Breast epithelium (tissue), 4 donors: ENCODE measurements at regions not wholly inside any gene's neighbourhood (a gene's known extent, or its start where the extent isn't known, plus 50 kb on each side); places are given as distances from the start of the nearest gene placed in this dataset.

Source experiments
- DNase-seq, 2 donors: peaks; one replicate each; pipeline ENCODE4 v3.0.0-alpha.2; 2019; ENCODE audit warnings: low spot score in 2 of 2
- H3K27ac ChIP-seq, 2 donors: fragments of 200-600 bp; sonication (generic) in 1 of 2; one replicate each; pipeline ENCODE4 v1.5.1; 2016 to 2019; ENCODE audit warnings: mild to moderate bottlenecking in 1 of 2
- H3K27me3 ChIP-seq, 2 donors: fragments of 200-600 bp; sonication (generic) in 1 of 2; one replicate each; pipeline versions ENCODE4 v1.5.1 to v1.6.0; 2017 to 2019; ENCODE audit warnings: control low read depth in 1 of 2, mild to moderate bottlenecking in 1 of 2
- H3K36me3 ChIP-seq: fragments of 200-600 bp; one replicate; pipeline ENCODE4 v1.5.1; 2019
- H3K4me1 ChIP-seq, 2 donors: fragments of 200-600 bp; sonication (generic); one replicate each; pipeline ENCODE4 v1.5.1; 2016 to 2019; ENCODE audit warnings: control low read depth in 1 of 2
- H3K4me3 ChIP-seq, 3 donors: fragments of 200-600 bp; sonication (generic); 1 replicate in 2 of 3; 2 replicates in 1 of 3; pipeline ENCODE4 v1.5.1; 2016 to 2019; ENCODE audit warnings: mild to moderate bottlenecking in 3 of 3, moderate library complexity in 2 of 3
- H3K9me3 ChIP-seq, 2 donors: fragments of 200-600 bp; sonication (generic) in 1 of 2; one replicate each; pipeline ENCODE4 v1.5.1; 2016 to 2019; ENCODE audit warnings: control low read depth in 1 of 2
- POLR2A ChIP-seq: fragments of 450-650 bp; IDR thresholded peaks from one replicate; pipeline ENCODE4 v1.6.1; 2016; ENCODE audit warnings: antibody characterized with exemption, mild to moderate bottlenecking, moderate library complexity
- POLR2AphosphoS5 ChIP-seq, 3 donors: sonication (generic); formaldehyde crosslinking; IDR thresholded peaks; one replicate each; pipeline ENCODE4 v1.6.1; 2017; ENCODE audit warnings: antibody characterized with exemption in 3 of 3
- intact Hi-C: fragments of 100-400 bp; cut with DNase I; formaldehyde crosslinking; loops from one replicate; pipeline ENCODE4 v1.15.1; 2023; ENCODE audit warnings: low total_unique reads
- TF ChIP-seq, protein P1 (sequence below), 3 donors: fragments of 450-650 bp; IDR thresholded peaks; one replicate each; pipeline ENCODE4 v1.5.1; 2016 to 2017; ENCODE audit warnings: antibody characterized with exemption in 3 of 3, mild to moderate bottlenecking in 3 of 3, moderate library complexity in 3 of 3

GRCh38 chr10:9719246-9719645, 1298.4 kb upstream of the CELF2 start:
- Histone ChIP-seq H3K9me3 (no peaks in the 10 kb centered on the region), H3K4me3 (no peak overlapping the region), H3K27ac (no peak overlapping the region), H3K36me3 (no peaks in the 10 kb centered on the region), H3K27me3 (no peaks in the 10 kb centered on the region), H3K4me1 (no peaks in the 10 kb centered on the region)
- no peak for DNase-seq
- TF ChIP-seq POLR2AphosphoS5 (IDR thresholded peaks at IDR 0.05) (no peak), POLR2A (no peak)
- TF ChIP-seq, protein P1, sequence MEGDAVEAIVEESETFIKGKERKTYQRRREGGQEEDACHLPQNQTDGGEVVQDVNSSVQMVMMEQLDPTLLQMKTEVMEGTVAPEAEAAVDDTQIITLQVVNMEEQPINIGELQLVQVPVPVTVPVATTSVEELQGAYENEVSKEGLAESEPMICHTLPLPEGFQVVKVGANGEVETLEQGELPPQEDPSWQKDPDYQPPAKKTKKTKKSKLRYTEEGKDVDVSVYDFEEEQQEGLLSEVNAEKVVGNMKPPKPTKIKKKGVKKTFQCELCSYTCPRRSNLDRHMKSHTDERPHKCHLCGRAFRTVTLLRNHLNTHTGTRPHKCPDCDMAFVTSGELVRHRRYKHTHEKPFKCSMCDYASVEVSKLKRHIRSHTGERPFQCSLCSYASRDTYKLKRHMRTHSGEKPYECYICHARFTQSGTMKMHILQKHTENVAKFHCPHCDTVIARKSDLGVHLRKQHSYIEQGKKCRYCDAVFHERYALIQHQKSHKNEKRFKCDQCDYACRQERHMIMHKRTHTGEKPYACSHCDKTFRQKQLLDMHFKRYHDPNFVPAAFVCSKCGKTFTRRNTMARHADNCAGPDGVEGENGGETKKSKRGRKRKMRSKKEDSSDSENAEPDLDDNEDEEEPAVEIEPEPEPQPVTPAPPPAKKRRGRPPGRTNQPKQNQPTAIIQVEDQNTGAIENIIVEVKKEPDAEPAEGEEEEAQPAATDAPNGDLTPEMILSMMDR (IDR thresholded peaks at IDR 0.05): no peak
- intact Hi-C loops: no loop called here

GRCh38 chr10:9733766-9734165, 1283.9 kb upstream of the CELF2 start:
- no peaks in the 10 kb centered on the region for H3K27me3 ChIP-seq
- TF ChIP-seq POLR2AphosphoS5 (IDR thresholded peaks at IDR 0.05): no peak
- TF ChIP-seq, protein P1 (IDR thresholded peaks at IDR 0.05): no peak
- TF ChIP-seq POLR2A: no peak
- no peaks in the 10 kb centered on the region for H3K9me3 ChIP-seq
- no peaks in the 10 kb centered on the region for H3K36me3 ChIP-seq
- no peak overlapping the region for H3K27ac ChIP-seq
- H3K4me1 ChIP-seq: no peaks in the 10 kb centered on the region
- no peak overlapping the region for H3K4me3 ChIP-seq
- no peak for DNase-seq
- intact Hi-C loops: no loop called here

DNA sequence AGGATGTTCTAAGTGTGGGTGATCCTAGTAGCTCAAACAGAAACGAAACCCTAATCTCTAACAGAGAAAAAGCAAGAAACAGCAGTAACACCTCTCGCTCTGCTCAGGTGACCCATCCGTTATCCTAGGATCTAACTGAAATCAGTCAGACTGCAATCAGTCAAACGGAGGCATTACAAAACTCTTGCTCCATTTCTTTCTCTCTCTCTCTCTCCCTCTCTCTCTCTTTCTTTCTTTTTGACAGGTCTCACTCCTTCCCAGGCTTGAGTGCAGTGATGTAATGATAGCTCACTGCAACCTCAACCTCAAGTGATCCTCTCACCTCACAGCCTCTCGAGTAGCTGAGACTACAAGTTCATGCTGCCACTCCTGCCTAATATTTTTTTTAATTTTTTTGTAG, 1283.5 kb upstream of the CELF2 start:
- H3K4me3 ChIP-seq: no peak overlapping the region
- no peak for TF ChIP-seq POLR2AphosphoS5 (IDR thresholded peaks at IDR 0.05)
- TF ChIP-seq, protein P1 (IDR thresholded peaks at IDR 0.05): no peak
- TF ChIP-seq POLR2A: no peak
- H3K27ac ChIP-seq: no peak overlapping the region
- H3K36me3 ChIP-seq: no peaks in the 10 kb centered on the region
- no peaks in the 10 kb centered on the region for H3K27me3 ChIP-seq
- no peak for DNase-seq
- H3K9me3 ChIP-seq: no peaks in the 10 kb centered on the region
- H3K4me1 ChIP-seq: no peaks in the 10 kb centered on the region
- intact Hi-C loops: no loop called here

- no peak for DNase-seq
- TF ChIP-seq POLR2AphosphoS5 (IDR thresholded peaks at IDR 0.05) (no peak), POLR2A (no peak)
- TF ChIP-seq, protein P1 (IDR thresholded peaks at IDR 0.05): no peak
- no peaks in the 10 kb centered on the region for H3K27me3 ChIP-seq
- no peak overlapping the region for H3K27ac ChIP-seq
- intact Hi-C loops: no loop called here
- no peaks in the 10 kb centered on the region for H3K36me3 ChIP-seq
- no peak overlapping the region for H3K4me3 ChIP-seq
- no peaks in the 10 kb centered on the region for H3K9me3 ChIP-seq
- H3K4me1 ChIP-seq: no peaks in the 10 kb centered on the region
Measured at GRCh38 chr10:9735731-9736130, 1281.9 kb upstream of the CELF2 start.

- Histone ChIP-seq H3K4me1 (no peaks in the 10 kb centered on the region), H3K9me3 (no peaks in the 10 kb centered on the region), H3K36me3 (no peaks in the 10 kb centered on the region), H3K27me3 (no peaks in the 10 kb centered on the region), H3K27ac (no peak overlapping the region), H3K4me3 (no peak overlapping the region)
- no peak for DNase-seq
- intact Hi-C loops: no loop called here
- no peak for TF ChIP-seq POLR2AphosphoS5 (IDR thresholded peaks at IDR 0.05)
- TF ChIP-seq POLR2A: no peak
- TF ChIP-seq, protein P1 (IDR thresholded peaks at IDR 0.05): no peak
Measured at GRCh38 chr10:9743639-9744038, 1274.0 kb upstream of the CELF2 start.
